NCI-H2227 (cell line): ENCODE measurements at regions not wholly inside any gene's neighbourhood (a gene's known extent, or its start where the extent isn't known, plus 50 kb on each side); places are given as distances from the start of the nearest gene placed in this dataset.
"Not testable (repeated sequence)": the region's sequence is repeated elsewhere in the genome, so short reads cannot be mapped to it uniquely, and the experiment has no call there.

Source experiments
- DNase-seq: peaks from one replicate; lab custom pipeline; 2025; ENCODE audit not compliant: unreplicated experiment; lab: John Stamatoyannopoulos, UW

DNA sequence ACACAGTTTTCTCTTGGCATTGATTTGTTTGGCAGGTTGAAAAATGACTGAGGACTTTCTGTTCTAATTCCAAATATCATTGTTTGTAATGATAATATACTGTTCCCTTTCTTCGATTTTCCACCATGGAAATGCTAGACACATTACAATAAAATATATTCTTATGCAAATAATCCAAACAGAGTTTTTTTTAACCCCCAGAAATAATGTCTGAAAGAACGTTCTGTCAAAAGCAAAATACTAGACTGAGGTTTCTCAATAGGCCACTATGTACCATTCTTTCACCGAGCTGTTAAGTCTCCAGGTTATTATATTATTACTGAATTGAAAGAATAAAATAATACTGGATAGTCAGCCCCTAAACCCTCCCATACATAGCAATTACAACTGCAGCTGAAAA lies 312.5 kb downstream of the ZIC3 start:
- no peak for DNase-seq

DNA sequence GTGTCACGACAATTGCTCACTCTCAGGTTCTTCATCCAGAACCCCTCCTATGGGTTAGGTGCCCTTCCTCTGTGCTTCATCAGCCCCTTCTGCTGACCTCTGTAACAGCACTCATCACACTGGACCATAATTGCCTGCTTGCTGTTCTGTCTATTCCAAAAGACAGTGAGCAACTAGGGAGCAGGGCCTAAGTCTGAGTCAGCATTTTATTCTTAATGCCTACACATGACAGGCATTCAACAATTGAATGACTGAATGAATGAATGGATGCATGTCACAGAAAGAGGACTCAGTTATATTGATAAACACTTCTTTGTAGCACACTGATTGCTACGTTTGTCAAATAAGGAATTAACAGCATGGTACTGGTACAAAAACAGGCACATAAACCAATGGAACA lies 317.0 kb downstream of the ZIC3 start:
- DNase-seq = no peak

DNA sequence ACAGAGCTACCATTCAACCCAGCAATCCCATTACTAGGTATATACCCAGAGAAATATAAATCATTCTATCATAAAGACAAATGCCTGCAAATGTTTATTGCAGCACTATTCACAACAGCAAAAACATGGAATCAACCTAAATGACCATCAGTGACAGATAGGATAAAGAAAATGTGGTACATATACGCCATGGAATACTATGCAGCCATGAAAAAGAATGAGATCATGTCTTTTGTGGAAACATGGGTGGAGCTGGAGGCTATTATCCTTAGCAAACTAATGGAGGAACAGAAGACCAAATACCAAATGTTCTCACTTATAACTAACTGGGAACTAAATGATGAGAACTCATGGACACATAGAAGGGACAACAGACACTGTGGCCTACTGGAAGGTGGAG lies 318.9 kb downstream of the ZIC3 start:
- DNase-seq = not testable (repeated sequence)

DNA sequence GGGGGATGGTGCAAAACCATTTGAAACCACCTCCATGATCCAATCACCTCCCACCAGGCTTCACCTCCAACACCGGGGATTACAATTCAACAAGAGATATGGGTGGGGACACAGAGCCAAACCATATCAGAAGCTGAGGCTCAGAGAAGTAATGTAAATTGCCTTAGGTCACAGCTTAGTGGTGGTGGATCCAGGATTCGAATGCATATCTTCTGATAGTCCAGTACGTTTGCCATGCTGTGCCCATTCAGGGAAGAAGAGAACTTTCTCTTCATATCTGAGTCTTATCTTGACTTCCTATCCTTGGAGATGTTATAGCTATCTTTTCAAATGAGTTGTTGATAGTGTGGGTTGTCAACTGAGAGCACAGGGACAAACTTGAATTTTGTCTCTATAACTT lies 325.5 kb downstream of the ZIC3 start:
- DNase-seq = no peak

DNA sequence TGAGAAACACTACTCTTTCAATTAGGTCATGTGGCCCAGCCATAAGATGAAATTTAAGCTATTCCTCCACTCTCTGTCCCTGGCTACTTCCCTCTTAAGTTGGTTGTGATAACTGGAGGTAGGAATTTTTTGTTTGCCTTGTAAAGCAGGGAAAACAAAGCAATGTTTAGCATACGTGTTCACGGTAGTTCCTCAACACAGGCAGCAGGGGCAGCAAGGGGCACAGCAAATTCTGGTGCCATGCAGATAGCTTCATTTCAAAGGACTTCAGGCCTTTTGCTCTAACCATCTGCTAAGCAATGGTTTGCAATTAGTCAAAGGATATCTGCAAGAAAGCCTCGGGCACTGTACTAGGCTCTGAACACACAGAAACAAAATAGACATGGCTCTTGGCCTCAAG lies 330.2 kb downstream of the ZIC3 start:
- no peak for DNase-seq

DNA sequence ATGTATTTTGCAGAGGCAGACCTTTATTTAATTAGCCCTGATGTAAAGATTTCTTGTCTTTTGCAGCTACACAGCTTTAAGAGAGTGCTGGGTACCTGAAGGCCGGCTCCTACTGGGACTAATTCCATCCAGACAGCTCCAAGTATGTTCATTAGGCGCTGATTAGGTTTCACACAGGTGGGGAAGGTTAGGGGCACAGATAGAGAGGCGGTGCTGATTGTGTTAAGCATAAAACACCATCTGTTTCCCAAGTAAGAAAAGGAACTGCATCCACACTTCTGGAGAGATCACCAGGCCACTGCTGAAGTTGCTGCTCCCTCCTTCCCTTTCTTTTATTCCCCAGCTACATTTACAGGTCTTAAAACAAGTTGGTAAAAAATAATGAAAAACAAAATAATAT lies 349.5 kb downstream of the ZIC3 start:
- DNase-seq = no peak

DNA sequence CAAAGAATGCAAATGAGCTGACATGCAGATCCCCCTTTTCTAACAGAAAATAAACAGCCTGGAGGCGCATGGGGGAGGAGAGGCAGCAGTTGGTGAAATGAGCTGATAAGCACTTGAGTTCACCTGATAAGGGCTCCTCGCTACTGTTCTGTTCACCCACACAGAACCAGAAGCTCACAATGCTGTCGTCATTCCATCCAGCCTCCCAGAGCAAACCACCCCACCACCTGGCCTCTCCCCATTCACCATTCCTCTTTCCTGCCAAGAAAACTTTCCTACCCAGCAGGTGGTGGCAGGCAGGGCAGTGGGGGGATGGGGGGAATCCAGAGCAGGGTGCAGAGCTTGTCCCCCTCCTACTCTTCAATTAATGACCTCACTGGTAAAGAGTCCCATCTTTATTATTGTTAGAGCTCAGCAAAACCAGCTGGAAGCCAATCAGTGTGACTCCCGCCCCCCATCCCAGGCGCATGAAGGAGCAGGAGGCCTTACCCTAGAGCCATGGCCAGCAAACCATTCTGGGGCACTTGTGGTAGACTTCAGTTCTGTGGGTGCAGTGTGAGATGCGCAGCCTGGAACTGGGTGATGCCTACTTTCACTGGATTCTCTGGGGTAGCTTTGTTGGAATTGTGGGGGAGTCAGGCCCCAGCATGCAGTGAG lies 350.3 kb downstream of the ZIC3 start:
- no peak for DNase-seq

DNA sequence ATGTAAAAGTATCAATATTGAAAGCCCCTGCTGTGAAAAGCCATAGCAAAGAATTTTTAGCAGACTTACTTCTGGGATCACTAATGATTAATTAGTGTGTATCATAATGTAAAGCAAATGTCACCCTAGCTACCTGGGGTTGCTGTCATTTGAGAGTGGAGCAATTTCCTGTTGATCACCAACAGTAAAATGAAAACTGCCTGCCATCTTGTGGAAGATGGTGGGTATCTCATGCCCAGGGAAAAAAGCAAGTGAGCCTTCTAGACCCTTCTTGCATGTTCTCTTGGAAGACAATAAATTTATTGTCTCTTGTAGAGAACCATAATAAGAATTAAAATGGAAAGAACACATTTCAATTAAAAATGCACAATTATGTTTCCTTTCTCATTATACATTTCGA lies 360.2 kb downstream of the ZIC3 start:
- DNase-seq = no peak

DNA sequence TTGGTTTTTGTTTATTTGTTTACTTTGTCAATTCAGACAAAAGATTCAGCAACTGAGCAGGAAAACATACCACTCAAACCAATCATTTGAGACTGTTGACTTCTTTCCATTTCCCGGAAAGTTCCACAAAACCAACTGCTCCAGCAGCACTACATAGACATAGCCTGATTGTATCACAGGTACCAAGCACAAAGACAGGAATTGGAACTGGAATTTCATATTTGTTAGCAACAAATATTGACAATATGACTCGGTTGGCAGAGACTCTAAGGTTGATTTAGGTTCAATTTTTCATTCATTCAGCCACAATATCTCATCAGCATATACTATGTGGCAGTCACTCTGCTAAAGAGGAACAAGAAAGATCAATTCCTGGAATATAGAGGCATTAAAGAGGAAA lies 364.0 kb downstream of the ZIC3 start:
- DNase-seq = no peak

DNA sequence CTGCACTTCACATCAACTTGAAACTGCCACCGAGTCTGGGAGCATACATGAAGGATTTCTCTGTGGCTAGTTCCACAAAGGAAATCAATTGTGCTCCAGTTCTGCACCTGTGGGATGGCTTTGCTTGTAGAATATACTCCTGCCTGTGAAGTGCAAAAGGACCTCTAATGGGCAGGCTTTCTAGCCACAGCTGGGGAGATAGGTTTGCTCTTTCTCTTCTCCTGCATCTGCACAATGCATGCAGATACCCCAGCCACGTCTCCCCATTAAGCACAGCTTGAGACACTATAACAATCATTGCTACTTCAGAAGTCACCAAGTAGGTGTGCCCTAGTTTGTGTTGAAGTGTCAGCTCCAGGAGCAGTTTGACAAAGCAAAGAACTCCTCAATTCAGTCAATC lies 364.6 kb downstream of the ZIC3 start:
- no peak for DNase-seq

DNA sequence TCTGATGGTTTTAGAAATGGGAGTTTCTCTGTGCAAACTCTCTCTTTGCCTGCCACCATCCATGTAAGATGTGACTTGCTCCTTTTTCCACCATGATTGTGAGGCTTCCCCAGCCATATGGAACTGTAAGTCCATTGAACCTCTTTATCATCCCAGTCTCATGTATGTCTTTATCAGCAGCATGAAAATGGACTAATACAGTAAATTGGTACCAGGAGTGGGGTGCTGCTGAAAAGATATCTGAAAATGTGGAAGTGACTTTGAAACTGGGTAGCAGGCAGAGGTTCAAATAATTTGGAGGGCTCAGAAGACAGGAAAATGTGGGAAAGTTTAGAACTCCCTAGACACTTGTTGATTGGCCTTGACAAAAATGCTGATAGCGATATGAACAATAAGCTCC lies 368.3 kb downstream of the ZIC3 start:
- not testable (repeated sequence) for DNase-seq

DNA sequence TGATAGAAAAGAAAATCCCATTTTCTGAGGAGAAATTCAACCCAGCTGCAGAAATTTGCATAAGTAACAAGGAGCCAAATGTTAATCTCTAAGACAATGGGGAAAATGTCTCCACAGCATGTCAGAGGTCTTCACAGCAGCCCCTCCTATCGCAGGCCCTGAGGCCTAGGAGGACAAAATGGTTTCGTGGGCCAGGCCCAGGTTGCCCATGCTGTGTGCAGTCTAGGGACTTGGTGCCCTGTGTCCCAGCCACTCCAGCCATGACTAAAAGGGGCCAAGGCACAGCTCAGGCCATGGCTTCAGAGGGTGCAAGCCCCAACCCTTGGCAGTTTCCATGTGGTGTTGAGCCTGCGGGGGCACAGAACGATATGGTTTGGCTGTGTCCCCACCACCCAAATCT lies 369.0 kb downstream of the ZIC3 start:
- DNase-seq = not testable (repeated sequence)

DNA sequence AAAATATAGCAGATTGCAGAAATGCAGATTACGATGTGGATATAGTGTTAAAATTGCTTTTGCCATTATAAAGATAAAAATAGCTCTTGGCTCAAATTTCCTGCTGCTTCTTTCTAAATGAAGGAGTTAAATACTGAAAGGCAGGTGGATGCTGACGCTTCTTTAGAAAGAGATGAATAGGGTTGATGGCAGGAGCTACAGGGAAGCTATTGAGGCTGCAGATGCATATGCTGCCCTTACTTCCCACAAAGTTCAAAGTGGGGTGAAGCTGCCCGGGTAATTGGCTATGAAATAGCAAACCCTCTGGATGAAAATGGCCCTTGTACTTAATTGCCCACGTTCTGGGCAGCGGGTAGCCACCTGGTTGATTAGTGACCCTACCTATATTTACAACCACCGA lies 379.5 kb downstream of the ZIC3 start:
- DNase-seq = no peak

DNA sequence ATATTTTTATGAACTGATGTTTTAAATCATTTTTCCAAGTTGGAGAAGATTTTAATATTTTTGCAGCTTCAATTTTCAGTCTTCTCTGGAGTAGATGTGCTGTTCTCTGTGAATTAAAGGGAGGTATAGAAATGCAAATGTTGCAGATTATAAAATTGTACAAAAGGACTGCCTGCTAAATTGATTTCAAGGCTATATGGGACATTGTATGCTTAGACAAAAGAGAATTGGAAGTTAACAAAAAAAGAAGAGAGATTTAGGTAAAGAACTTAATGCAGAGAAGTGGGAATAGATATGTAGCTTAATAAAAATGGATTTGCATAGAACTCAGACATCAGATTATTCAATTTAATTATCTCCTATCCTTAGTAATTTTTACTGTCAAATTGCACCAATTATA lies 403.3 kb downstream of the ZIC3 start:
- DNase-seq = no peak

DNA sequence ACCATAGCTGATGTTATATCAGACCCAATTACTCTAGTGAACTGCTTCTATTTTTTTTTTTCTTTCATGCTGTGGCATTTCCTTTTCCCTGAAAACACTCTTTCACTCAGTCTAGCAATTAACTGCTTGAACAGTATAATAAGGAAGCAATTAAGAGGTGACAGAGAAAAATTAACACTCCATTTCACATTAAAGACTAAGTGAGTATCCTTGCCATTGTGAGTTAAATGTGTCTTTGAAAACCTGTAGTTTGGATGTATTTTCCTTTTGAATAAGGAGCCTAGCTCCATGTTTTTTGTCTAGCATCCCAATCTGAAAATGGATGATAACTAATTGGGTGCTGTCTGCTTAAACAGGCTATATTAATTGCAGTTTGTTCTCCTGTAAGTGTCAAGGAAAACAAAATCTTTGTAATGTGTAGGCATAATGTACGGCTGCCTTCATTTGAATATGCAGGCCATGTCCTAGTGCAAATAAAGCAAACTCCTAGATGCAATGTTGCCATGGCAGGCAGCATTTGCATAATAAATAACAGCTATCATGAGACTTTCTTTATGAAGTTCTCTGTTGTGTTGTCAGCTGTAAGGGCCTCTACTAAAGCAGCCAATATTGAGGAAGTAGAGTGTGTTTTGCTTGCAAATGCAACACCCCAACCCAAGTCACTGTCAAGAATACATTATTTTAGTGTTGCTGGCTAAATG lies 416.7 kb downstream of the ZIC3 start:
- DNase-seq = no peak

DNA sequence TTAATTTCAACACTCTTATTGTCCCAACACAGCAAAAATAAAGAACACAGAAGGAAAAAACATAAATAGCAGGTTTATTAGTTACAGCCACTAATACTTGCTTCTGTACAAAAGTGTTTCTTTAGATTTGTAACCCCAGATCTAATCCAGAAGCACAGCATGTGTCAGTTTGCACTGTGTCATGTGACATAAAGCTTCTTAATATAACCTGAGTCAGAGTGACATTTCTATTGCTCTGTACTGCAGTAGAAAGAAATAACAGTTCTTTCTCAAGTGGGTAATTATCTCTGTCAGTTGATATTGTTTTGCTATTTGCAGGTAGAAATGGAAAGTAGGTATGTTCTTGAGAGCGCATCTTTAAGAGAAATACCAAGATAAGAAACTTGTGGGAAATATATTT lies 422.5 kb downstream of the ZIC3 start:
- DNase-seq = peak; percentile 0

DNA sequence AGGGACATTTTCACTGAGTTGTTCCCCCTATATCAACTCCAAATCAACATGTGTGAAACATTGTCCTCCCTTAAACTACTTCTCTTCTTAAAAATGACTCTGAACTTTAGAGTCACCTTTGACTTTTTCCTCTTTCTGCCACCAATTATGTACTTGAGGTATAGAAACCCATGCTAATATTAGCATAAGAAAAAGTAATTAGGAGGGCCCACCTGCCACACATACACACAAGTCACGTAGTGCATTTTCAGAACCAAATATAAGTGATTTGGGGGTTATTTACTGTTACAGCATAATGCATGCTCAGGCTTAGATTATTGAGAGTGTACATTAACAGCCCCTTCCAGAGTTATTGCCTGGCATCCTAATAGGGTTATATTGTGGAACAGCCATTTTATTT lies 432.7 kb downstream of the ZIC3 start:
- DNase-seq = no peak

DNA sequence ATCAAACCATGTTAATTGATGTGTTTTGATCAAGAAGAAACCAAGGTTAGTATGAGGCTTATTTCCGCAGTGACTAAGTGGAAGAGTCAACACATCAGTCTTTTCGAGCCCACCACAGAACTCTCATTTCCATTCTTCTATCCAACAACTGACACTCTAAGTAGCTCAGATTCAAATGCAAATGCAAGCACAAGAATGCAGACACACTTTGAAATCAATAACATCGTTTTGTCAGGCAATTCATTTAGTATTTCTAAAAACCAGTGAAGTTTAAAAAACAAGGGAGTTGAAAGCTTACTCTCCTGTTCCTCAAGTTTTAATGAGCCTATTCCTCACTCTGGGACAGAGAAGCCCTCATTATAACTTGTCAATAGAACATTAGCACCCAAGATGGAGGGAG lies 433.1 kb downstream of the ZIC3 start:
- DNase-seq = no peak

DNA sequence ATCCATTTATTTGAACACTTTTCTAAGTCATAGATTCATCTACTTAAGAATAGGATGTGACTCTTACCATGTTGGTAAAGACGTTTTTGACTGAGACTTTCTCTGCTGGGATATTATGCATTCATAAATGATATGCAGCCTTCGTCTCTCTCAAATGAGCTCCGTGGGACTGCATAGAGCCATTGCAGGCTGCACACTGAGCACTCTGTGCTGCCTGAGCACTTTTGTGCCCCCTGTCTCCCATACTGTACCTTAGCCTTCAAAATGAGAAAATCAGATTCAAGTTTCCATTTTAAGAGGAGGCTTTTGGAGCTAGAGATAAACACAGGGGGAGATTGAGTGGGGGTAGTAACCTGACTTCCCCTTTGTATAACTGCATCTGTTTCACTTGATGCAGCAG lies 433.6 kb downstream of the ZIC3 start:
- DNase-seq = no peak

DNA sequence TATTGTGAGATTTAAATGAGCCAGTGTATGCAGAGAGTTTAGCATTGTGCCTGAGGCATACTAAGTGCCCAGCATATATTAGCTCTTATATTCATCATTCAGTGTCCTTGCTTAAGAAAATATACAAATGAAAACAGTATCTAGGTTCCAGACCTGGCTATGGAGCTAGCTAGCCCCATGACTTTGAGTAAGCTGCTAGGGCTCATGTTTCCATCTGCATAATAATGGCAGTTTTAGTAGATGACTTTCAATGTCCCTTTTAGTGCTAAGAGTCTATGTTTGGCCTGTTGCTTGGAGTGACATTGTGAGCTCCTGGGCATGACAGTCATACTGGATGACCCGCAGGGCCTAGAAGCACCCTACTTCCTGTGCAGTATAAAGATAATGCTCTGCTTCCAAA lies 435.3 kb downstream of the ZIC3 start:
- DNase-seq = no peak

DNA sequence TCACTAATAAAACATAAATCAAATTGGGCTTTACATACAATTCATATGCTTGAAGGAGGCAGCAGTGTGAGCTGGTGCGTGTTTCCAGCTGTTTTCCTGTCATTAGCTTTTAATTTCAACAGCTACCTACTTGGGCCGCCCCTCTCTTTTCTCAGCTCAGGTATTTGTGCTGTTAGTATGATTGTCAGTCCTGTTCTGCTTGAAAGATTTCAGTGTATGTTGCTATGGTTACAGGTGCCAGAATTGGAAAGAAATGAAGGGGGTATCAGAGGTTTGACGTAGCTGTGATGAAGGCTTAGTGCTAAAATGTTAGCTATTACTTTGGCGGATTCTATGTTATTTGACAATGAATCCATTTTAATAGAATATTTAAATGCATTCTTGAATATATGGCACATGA lies 440.3 kb downstream of the ZIC3 start:
- DNase-seq = no peak

DNA sequence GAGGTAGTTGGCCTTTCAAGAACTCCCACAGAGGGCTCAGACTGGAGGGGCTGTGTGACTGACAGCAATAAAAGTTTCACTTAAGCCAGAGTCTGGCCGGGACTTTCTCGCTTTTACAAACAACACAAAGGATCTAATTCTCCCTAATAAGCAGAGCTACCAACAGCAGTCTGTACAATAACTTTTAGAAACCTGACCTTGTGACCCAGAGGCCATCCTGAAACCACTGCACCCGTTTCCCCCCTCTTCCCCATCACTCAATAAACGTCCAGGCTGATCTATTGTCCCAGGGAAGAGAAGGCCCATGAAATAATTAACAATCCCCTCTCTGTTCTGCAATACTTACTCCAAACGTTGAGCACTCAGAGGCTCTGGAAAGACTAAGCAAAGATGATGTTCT lies 442.4 kb downstream of the ZIC3 start:
- no peak for DNase-seq

DNA sequence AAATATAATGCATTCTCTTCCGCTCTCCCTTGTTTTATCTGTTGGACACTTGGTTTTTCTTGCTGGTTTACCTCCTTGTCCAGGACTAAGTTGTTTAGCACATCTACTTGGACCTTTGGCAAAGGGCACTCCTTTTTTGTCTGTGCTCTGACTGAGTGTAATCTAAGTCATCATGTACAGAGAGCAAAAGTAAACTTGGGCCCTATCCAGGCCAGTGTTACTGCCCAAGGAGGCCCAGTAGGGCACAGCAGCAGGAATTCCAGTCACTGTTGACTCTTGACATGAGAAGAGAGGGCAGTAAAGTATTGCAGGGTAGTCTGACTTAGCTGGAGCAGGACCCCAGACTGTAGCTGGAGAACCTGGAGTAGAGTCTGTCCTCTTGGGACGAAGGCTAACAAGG lies 445.5 kb downstream of the ZIC3 start:
- no peak for DNase-seq
